CD4-positive, alpha-beta T cell (primary cell): ENCODE measurements at regions not wholly inside any gene's neighbourhood (a gene's known extent, or its start where the extent isn't known, plus 50 kb on each side); places are given as distances from the start of the nearest gene placed in this dataset.

Experiments
- ATAC-seq: fragments of 200-7000 bp; cut with Tn5 transposase; one replicate; pipeline ENCODE4 v1.10.0; 2022; ENCODE audit warnings: mild to moderate bottlenecking; ENCODE audit not compliant: poor library complexity
- CTCF ChIA-PET: fragments of 350-600 bp; sonication (Branson Sonifier 250); formaldehyde crosslinking; loops from one replicate; lab custom pipeline; 2021; ENCODE audit warnings: antibody characterized with exemption, inconsistent platforms; lab: Charles Lee
- POLR2A ChIA-PET: fragments of 350-600 bp; sonication (Branson Sonifier 250); formaldehyde crosslinking; loops from one replicate; lab custom pipeline; 2021; ENCODE audit warnings: antibody characterized with exemption, inconsistent platforms; lab: Charles Lee
- DNase-seq, 14 experiments: peaks; one replicate each; pipeline ENCODE4 v3.0.0-alpha.2; 2013 to 2020; ENCODE audit warnings: mixed read lengths in 2 of 14
- H3K27ac ChIP-seq, 2 donors: one replicate each; pipeline versions ENCODE4 v1.5.1 to v1.7.0; 2013; ENCODE audit warnings: low read length in 2 of 2, low read depth in 1 of 2, mild to moderate bottlenecking in 1 of 2
- H3K27me3 ChIP-seq, 2 experiments: 1 replicate in 1 of 2; 2 replicates in 1 of 2; pipeline versions ENCODE4 v1.6.1 to v1.7.0; 2013; ENCODE audit warnings: low read length in 2 of 2, control low read depth in 1 of 2, mild to moderate bottlenecking in 1 of 2, moderate library complexity in 1 of 2; ENCODE audit not compliant: insufficient read depth in 2 of 2, control insufficient read depth in 1 of 2
- H3K36me3 ChIP-seq: one replicate; pipeline ENCODE4 v1.6.1; 2013; ENCODE audit warnings: low read length, control low read depth; ENCODE audit not compliant: insufficient read depth
- H3K4me1 ChIP-seq: one replicate; pipeline ENCODE4 v1.6.1; 2013; ENCODE audit warnings: low read length, control low read depth; ENCODE audit not compliant: insufficient read depth
- H3K4me3 ChIP-seq: one replicate; pipeline ENCODE4 v1.5.1; 2013; ENCODE audit warnings: mild to moderate bottlenecking, low read length, moderate library complexity
- H3K9me3 ChIP-seq, 2 experiments: 1 replicate in 1 of 2; 2 replicates in 1 of 2; pipeline versions ENCODE4 v1.6.1 to v1.7.0; 2013; ENCODE audit warnings: low read length in 2 of 2, mild to moderate bottlenecking in 2 of 2, control low read depth in 1 of 2, moderate library complexity in 1 of 2; ENCODE audit not compliant: control insufficient read depth in 1 of 2, insufficient read depth in 1 of 2
- H3K27ac Mint-ChIP-seq: one replicate; pipeline ENCODE4 v1.8.0; 2020; ENCODE audit warnings: mixed read lengths
- H3K27me3 Mint-ChIP-seq: one replicate; pipeline ENCODE4 v1.8.0; 2021; ENCODE audit warnings: mixed read lengths
- H3K36me3 Mint-ChIP-seq: one replicate; pipeline ENCODE4 v1.8.0; 2021; ENCODE audit warnings: low read depth, mixed read lengths
- H3K4me1 Mint-ChIP-seq: one replicate; pipeline ENCODE4 v1.8.0; 2021; ENCODE audit warnings: low read depth, mixed read lengths
- H3K4me3 Mint-ChIP-seq: one replicate; pipeline ENCODE4 v1.8.0; 2020; ENCODE audit warnings: mild to moderate bottlenecking, mixed read lengths
- H3K9me3 Mint-ChIP-seq: one replicate; pipeline ENCODE4 v1.8.0; 2020; ENCODE audit warnings: mixed read lengths
- intact Hi-C, 2 experiments: fragments of 100-400 bp; cut with DNase I in 1 of 2; cut with micrococcal nuclease in 1 of 2; formaldehyde crosslinking; loops; one replicate each; pipeline versions ENCODE4 v1.15.1 to v1.9.0; 2023 to 2025; cut with DNase I, micrococcal nuclease
- TF ChIP-seq, protein P1 (sequence below): fragments of 200-600 bp; IDR thresholded peaks from one replicate; pipeline ENCODE4 v1.8.0; 2022; ENCODE audit warnings: antibody characterized with exemption, mild to moderate bottlenecking

DNA sequence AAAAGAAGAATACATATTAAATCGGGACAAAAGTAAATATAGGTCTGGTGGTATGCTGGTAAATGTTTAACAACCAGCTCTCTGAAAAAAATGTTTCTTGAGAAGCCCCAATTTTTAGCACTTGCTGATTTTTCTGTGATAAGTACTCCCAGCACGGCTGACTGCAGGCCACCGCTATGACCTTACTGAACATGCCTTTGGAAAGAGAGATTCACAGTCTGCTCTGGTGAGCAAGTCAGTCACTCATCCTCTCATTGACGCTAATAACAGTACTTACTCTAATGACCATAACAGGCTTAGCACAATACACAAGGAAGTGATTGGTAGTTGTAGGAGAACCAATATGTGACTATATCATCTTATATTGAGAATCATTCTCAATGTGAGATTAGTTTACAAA, 98.9 kb upstream of the BLTP1 start:
- no peak overlapping the region for H3K27ac Mint-ChIP-seq
- TF ChIP-seq, protein P1, sequence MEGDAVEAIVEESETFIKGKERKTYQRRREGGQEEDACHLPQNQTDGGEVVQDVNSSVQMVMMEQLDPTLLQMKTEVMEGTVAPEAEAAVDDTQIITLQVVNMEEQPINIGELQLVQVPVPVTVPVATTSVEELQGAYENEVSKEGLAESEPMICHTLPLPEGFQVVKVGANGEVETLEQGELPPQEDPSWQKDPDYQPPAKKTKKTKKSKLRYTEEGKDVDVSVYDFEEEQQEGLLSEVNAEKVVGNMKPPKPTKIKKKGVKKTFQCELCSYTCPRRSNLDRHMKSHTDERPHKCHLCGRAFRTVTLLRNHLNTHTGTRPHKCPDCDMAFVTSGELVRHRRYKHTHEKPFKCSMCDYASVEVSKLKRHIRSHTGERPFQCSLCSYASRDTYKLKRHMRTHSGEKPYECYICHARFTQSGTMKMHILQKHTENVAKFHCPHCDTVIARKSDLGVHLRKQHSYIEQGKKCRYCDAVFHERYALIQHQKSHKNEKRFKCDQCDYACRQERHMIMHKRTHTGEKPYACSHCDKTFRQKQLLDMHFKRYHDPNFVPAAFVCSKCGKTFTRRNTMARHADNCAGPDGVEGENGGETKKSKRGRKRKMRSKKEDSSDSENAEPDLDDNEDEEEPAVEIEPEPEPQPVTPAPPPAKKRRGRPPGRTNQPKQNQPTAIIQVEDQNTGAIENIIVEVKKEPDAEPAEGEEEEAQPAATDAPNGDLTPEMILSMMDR, result no peak
- no peak for ATAC-seq
- intact Hi-C loops, result no loop called here
- POLR2A ChIA-PET, result no interaction called here
- no peak overlapping the region for H3K4me3 Mint-ChIP-seq
- H3K9me3 Mint-ChIP-seq, result no peaks in the 10 kb centered on the region
- Histone ChIP-seq H3K27ac (no peak overlapping the region), H3K9me3 (no peaks in the 10 kb centered on the region), H3K4me1 (no peaks in the 10 kb centered on the region), H3K36me3 (no peaks in the 10 kb centered on the region), H3K4me3 (no peak overlapping the region), H3K27me3 (no peaks in the 10 kb centered on the region)
- CTCF ChIA-PET, result interaction anchor here (1.0 to 1.6 kb wide), 2 partner anchors 9 to 12 kb away, joined by 3 read pairs; no protein-coding TSS in a partner anchor
- H3K27me3 Mint-ChIP-seq, result no peaks in the 10 kb centered on the region
- no peaks in the 10 kb centered on the region for H3K36me3 Mint-ChIP-seq
- no peaks in the 10 kb centered on the region for H3K4me1 Mint-ChIP-seq
- no peak for DNase-seq

DNA sequence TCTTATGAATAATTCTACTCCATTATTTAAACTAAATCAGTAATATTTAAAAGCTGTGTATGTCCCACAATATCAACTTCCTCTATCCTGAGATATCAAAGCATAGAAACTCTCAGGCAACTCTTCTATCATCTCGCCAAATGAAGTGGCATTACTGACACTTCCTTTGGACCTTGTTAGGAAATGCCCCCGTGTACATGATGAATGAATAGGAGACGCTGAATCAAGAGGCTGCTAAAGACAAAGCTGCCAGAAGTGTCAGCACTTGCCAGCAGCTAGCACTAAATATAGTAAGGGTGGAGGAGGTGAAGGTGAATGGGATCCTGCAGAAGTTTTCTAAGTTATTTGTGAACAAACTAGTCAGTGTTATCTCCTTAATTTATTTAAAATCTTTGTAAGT, 99.5 kb upstream of the BLTP1 start:
- H3K27me3 ChIP-seq, result no peaks in the 10 kb centered on the region
- no peaks in the 10 kb centered on the region for H3K4me1 ChIP-seq
- no peak overlapping the region for H3K27ac Mint-ChIP-seq
- H3K4me1 Mint-ChIP-seq, result no peaks in the 10 kb centered on the region
- H3K4me3 Mint-ChIP-seq, result no peak overlapping the region
- no peaks in the 10 kb centered on the region for H3K9me3 Mint-ChIP-seq
- no peak overlapping the region for H3K27ac ChIP-seq
- ChIA-PET CTCF (no interaction called here), POLR2A (no interaction called here)
- ATAC-seq (no peak), DNase-seq (no peak)
- H3K36me3 Mint-ChIP-seq, result no peaks in the 10 kb centered on the region
- no peaks in the 10 kb centered on the region for H3K9me3 ChIP-seq
- no peak overlapping the region for H3K4me3 ChIP-seq
- TF ChIP-seq, protein P1, result no peak
- intact Hi-C loops, result no loop called here
- no peaks in the 10 kb centered on the region for H3K36me3 ChIP-seq
- no peaks in the 10 kb centered on the region for H3K27me3 Mint-ChIP-seq

DNA sequence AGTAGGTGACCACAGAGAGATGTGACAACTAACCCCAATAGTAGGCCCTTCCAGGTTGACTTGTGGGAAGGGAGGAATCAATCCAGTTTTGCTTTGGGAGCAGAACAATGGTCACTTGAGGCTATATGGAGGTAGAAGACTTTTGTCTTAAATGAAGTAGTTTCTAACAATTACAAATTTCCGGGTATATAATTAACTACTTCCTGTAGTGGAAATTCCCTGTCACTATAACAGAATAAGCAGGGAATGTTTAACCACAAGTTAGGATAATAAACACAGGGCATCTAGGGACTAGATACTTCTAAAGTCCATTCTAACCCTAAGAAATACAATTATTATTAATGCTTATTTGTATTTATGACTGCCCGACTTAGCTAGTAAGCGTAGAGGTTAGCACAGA, 99.0 kb upstream of the TRPC3 start:
- H3K36me3 Mint-ChIP-seq, result no peaks in the 10 kb centered on the region
- ChIA-PET CTCF (no interaction called here), POLR2A (no interaction called here)
- Histone ChIP-seq H3K4me1 (no peaks in the 10 kb centered on the region), H3K4me3 (no peak overlapping the region), H3K36me3 (no peaks in the 10 kb centered on the region), H3K9me3 (no peaks in the 10 kb centered on the region), H3K27me3 (no peaks in the 10 kb centered on the region), H3K27ac (no peak overlapping the region)
- H3K9me3 Mint-ChIP-seq, result no peaks in the 10 kb centered on the region
- DNase-seq, result no peak
- ATAC-seq, result no peak
- TF ChIP-seq, protein P1, result no peak
- intact Hi-C loops, result no loop called here
- no peaks in the 10 kb centered on the region for H3K27me3 Mint-ChIP-seq
- H3K27ac Mint-ChIP-seq, result no peak overlapping the region
- H3K4me3 Mint-ChIP-seq, result no peak overlapping the region
- no peaks in the 10 kb centered on the region for H3K4me1 Mint-ChIP-seq
